Mononuclear cell (primary cell): ENCODE measurements at regions not wholly inside any gene's neighbourhood (a gene's known extent, or its start where the extent isn't known, plus 50 kb on each side); places are given as distances from the start of the nearest gene placed in this dataset.

Experiments
- H3K27me3 ChIP-seq: 2 replicates; pipeline ENCODE4 v1.6.0; 2011; ENCODE audit warnings: low read length, control low read depth; ENCODE audit not compliant: insufficient read depth
- H3K4me1 ChIP-seq: 2 replicates; pipeline ENCODE4 v1.5.1; 2011; ENCODE audit warnings: mild to moderate bottlenecking, low read length, control low read depth; ENCODE audit not compliant: insufficient read depth
- H3K4me3 ChIP-seq: 2 replicates; pipeline ENCODE4 v1.5.1; 2011; ENCODE audit warnings: mild to moderate bottlenecking, low read length, moderate library complexity
- H3K9me3 ChIP-seq: 2 replicates; pipeline ENCODE4 v1.5.1; 2011; ENCODE audit warnings: low read depth, mild to moderate bottlenecking, control low read depth, low read length

DNA sequence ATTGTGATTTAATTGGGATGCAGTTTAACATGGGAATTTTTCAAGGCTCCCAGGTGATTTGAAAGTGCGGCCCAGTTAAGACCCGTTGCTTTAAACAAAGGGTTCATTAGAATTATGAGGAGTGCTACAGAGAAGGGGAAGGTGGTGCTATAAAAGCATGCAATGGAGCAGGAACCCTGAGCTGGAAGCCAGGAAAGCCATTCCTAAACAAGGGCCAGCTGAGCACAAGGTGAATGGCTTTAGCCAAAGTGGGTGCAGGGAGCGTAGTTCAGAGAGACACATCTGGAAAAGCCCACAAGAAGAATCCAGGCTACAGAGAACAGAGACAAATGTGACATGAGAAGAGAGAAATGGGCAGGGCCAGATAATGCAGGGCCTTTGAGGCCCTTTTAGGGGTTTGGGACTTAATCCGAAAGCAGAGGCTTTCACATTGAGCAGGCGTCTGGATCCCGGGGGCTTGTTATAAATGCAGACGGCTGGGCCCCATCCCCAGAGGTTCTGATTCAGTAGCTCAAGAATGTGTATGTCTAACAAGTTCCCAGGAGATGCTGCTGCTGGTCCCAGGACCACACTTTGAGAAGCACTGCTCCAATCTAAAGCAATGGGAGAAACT is 138.1 kb upstream of the WWC1 start:
- no peaks in the 10 kb centered on the region for H3K27me3 ChIP-seq

DNA sequence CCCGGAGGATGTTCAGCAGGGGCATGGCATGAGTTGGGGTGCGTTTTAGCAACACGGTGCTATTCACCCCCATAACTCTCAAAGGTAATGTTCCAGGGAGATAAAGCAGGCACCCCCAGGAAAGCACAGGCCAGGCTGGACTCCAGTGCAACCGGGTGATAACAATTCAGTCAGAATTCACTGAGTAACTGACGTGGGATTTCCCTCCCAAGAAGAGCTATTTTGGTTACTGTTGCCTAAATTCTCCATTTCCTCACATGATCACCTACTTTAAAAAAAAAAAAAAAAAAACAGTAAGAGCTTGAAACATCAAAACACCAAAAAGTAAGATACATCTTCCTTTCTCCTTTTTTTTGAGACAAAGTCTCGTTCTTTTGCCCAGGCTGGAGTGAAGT is 137.6 kb upstream of the WWC1 start:
- Histone ChIP-seq H3K4me3 (no peak overlapping the region), H3K4me1 (no peaks in the 10 kb centered on the region), H3K9me3 (no peaks in the 10 kb centered on the region), H3K27me3 (no peaks in the 10 kb centered on the region)

More for the DNA sequence above, 138.1 kb upstream of the WWC1 start:
- no peaks in the 10 kb centered on the region for H3K9me3 ChIP-seq
- H3K4me1 ChIP-seq = no peaks in the 10 kb centered on the region
- H3K4me3 ChIP-seq = no peak overlapping the region

DNA sequence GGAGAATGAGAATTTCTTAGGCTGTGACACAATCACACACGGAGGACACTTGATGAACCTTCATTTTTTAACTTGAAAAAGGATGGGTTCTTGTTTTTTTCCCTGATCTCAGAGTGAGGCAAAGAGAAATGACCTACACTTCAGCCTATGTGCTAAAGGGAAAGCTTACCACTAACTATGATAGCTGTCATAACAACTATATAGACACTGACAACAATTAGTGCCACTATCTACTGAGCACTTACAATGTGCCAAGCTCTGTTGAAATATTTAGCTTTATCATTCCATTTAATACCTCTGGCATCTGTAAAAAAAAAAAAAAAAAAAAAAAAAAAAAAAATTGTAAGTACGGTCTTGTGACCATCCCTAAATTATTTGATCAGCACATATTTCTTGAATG is 135.9 kb upstream of the WWC1 start:
- Histone ChIP-seq H3K9me3 (no peaks in the 10 kb centered on the region), H3K4me1 (peaks cover 8% of the 10 kb centered on the region), H3K4me3 (no peak overlapping the region), H3K27me3 (no peaks in the 10 kb centered on the region)

DNA sequence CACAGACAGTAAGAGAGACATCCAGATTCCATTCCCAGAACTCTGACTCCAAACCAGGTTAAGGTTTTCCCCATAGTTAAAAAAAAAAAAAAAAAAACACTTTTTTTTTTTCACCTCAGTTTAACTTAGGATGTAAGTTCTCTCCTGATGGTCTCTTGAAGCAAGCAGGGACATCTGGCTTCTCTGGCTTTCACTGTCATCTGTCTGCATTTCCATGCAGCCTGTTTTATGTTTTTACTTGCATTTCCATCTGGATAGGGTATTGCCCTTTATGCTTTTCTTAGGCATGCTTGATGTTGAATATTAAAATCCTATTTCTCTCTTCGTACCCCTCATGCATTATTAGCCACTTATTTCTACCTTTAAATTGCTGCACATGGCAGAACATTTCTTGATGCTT is 135.3 kb upstream of the WWC1 start:
- Histone ChIP-seq H3K27me3 (no peaks in the 10 kb centered on the region), H3K4me3 (no peak overlapping the region), H3K4me1 (peaks cover 8% of the 10 kb centered on the region), H3K9me3 (no peaks in the 10 kb centered on the region)

- no peaks in the 10 kb centered on the region for H3K27me3 ChIP-seq
- H3K9me3 ChIP-seq = no peaks in the 10 kb centered on the region
- peaks cover 8% of the 10 kb centered on the region for H3K4me1 ChIP-seq
- H3K4me3 ChIP-seq = no peak overlapping the region
Observed at GRCh38 chr5:168157141-168157540, 134.3 kb upstream of the WWC1 start.

- H3K4me3 ChIP-seq = no peak overlapping the region
- peaks cover 8% of the 10 kb centered on the region for H3K4me1 ChIP-seq
- no peaks in the 10 kb centered on the region for H3K9me3 ChIP-seq
Observed at GRCh38 chr5:168159425-168159824, 132.0 kb upstream of the WWC1 start.

DNA sequence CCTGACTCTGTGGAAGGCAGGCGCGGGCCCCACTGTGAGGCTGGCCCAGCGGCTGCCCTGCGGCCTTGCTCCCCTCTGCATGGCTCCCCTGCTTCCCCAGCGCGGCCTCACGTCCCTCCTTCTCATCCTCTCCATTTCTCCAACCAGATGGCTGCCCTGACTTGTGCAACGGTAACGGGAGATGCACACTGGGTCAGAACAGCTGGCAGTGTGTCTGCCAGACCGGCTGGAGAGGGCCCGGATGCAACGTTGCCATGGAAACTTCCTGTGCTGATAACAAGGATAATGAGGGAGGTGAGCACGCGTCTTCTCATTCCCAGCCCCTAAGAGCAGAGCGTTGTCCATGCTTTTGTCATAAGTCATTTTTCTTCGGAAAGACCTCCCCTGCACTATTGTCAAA is 129.0 kb upstream of the WWC1 start:
- Histone ChIP-seq H3K4me1 (peaks cover 8% of the 10 kb centered on the region), H3K27me3 (no peaks in the 10 kb centered on the region), H3K9me3 (no peaks in the 10 kb centered on the region), H3K4me3 (no peak overlapping the region)

More at GRCh38 chr5:168159425-168159824, 132.0 kb upstream of the WWC1 start:
- H3K27me3 ChIP-seq = no peaks in the 10 kb centered on the region

GRCh38 chr5:168163966-168164365 is 127.5 kb upstream of the WWC1 start:
- no peaks in the 10 kb centered on the region for H3K9me3 ChIP-seq
- no peaks in the 10 kb centered on the region for H3K27me3 ChIP-seq
- H3K4me1 ChIP-seq = peaks cover 8% of the 10 kb centered on the region

GRCh38 chr5:168165221-168165914 is 126.1 kb upstream of the WWC1 start:
- no peaks in the 10 kb centered on the region for H3K4me1 ChIP-seq
- H3K9me3 ChIP-seq = no peaks in the 10 kb centered on the region
- H3K27me3 ChIP-seq = no peaks in the 10 kb centered on the region
- H3K4me3 ChIP-seq = no peak overlapping the region

More at GRCh38 chr5:168163966-168164365, 127.5 kb upstream of the WWC1 start:
- H3K4me3 ChIP-seq = no peak overlapping the region

GRCh38 chr5:168165977-168166376 is 125.5 kb upstream of the WWC1 start:
- H3K4me1 ChIP-seq = no peaks in the 10 kb centered on the region
- H3K9me3 ChIP-seq = no peaks in the 10 kb centered on the region
- H3K4me3 ChIP-seq = no peak overlapping the region
- no peaks in the 10 kb centered on the region for H3K27me3 ChIP-seq

DNA sequence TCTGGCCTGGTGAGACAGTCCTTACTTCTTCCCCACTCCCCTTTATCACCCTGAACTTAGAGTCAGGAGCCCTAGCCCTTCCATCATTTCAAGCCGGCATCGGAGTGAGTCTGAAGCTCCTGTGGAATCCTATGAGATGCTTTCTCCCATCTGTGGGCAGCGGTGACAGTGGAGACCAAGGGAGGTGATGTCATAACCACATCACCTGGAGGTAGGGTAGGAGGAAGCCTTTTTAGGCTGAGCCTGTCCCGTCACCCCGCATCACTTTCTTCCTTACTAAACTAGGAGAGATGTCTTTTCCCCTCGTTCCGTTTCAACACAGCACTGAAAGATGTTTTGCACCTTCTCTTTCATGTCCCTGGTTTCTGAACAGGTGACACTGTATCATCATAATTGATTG is 124.1 kb upstream of the WWC1 start:
- H3K27me3 ChIP-seq = no peaks in the 10 kb centered on the region
- H3K4me3 ChIP-seq = no peak overlapping the region
- H3K4me1 ChIP-seq = no peaks in the 10 kb centered on the region
- H3K9me3 ChIP-seq = no peaks in the 10 kb centered on the region

DNA sequence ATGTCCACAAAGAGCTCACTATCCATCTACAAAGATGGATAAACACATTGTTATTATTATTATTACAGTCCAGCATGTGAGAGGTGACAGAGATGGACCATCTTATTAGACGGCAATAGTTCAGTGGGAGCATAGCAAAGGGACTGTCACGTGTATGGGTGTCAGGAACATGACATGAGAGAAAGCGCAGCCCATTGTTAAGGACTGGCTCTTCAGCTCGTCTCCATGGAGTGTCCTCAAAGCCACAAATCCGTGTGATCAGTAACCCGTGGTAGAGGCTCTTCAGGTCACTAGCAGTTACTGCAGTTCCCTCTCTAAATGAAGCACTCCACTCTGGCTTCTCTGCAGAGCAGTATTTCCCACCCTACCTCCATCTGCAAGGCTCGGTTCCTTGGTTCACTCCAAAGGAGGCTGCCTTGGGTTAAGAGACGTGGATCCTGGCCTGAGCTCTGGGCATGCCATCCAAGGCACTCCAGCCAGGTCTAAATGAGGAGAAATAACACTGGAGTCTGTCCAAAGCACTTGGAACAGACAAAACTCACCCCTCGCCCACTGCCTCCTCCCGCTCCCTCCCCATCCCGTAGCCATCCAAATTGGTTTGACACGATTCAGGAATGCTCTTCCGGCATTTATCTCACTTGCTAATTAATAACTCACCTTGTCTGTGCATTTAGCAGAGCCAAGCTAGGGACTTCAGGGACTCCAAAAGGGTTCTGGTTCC is 122.3 kb upstream of the WWC1 start:
- no peak overlapping the region for H3K4me3 ChIP-seq
- no peaks in the 10 kb centered on the region for H3K27me3 ChIP-seq
- no peaks in the 10 kb centered on the region for H3K9me3 ChIP-seq
- no peaks in the 10 kb centered on the region for H3K4me1 ChIP-seq

DNA sequence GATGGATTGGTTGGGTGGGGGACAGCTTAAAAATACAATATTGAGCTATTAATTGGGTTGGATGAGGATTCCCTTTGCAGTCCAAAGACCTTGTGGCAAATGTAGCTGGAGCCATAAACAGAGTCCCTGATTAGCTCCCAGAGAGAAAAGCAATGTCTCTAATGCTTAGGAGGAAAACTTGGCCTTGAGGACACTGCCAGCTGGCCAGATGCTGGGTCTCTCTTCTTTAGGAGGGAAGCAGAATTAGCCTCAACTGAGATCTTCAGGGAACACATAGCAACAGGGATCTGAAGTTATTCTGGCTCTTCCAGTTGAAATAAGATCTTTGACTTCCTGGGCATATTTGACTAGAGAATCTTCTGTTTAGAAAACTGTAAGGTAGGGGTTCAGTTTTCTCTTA is 121.7 kb upstream of the WWC1 start:
- H3K27me3 ChIP-seq = no peaks in the 10 kb centered on the region
- H3K4me1 ChIP-seq = no peaks in the 10 kb centered on the region
- H3K4me3 ChIP-seq = no peak overlapping the region
- H3K9me3 ChIP-seq = no peaks in the 10 kb centered on the region

DNA sequence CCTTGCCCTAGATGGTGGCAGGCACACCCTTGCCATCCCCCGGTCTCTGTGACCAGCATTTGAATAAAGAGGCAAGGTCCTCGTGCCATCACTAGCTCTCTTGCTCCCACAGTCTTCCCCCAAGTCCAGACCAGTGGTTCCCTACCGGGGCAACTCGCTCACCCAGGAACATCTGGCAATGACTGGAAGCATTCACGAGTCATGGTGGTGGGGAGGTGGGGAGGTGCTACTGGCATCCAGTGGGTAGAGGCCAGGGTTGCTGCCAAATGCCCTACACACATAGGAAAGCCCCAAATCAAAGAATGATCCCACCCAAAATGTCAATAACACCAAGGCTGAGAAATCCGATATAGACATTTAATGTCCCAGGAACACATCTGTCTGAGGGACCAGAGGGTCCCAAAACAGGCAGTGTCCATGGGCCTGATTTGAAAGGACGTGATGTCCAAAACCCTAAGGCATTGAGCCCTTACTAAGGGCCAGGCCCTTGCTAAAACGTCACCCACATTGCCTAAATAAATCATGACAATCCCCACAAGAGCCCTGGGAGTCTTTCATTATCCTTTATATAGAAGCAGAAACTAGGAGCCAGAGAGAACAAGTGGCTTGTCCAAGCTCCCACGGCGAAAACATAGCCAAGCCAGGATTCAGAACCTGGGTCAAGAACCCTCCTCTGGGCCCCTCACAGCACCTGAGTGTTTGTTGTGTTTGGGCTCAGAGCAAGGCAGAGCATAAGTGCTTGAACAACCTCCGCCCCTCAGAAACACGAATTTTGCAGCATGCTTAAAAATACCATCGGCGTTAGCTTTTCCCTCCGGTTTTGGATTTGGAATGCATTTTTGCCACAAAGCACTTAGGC is 119.3 kb upstream of the WWC1 start:
- Histone ChIP-seq H3K27me3 (no peaks in the 10 kb centered on the region), H3K4me1 (no peaks in the 10 kb centered on the region), H3K9me3 (no peaks in the 10 kb centered on the region), H3K4me3 (no peak overlapping the region)

DNA sequence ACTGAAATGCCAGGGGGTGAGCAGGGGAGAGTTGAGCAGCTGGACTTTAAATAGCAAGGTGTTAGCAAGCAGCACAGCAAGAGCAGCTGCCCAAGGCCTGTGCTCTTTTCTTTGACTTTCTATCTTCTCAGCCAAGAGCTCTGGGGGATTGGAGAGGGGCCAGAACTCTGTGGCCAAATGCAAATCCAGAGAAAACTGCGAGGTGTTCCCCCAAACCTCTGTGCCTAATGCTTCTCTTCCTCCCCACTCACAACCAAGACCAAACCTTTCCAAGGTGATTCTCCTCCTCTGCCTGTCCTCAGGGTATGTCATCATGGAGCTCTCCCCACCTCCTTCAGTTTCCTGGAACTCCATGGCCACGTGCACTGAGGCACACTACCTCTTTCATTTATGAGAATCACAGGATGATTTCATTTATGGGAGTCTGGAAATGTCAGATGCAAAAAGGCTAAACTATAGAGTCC is 118.7 kb upstream of the WWC1 start:
- no peak overlapping the region for H3K4me3 ChIP-seq
- no peaks in the 10 kb centered on the region for H3K9me3 ChIP-seq
- no peaks in the 10 kb centered on the region for H3K27me3 ChIP-seq
- no peaks in the 10 kb centered on the region for H3K4me1 ChIP-seq
